Omental fat pad (tissue), 3 donors: ENCODE measurements at regions not wholly inside any gene's neighbourhood (a gene's known extent, or its start where the extent isn't known, plus 50 kb on each side); places are given as distances from the start of the nearest gene placed in this dataset.

Experiments
- ATAC-seq: fragments of 150-250 bp; one replicate; pipeline ENCODE4 v1.9.1; 2016; ENCODE audit warnings: mild to moderate bottlenecking, moderate library complexity; ENCODE audit not compliant: low FRiP score
- DNase-seq: peaks from one replicate; pipeline ENCODE4 v3.0.0-alpha.2; 2019; ENCODE audit warnings: low spot score
- TF ChIP-seq, protein P1 (sequence below), 3 donors: fragments of 450-650 bp; IDR thresholded peaks; one replicate each; pipeline ENCODE4 v1.5.1; 2016 to 2017; ENCODE audit warnings: antibody characterized with exemption in 3 of 3, mild to moderate bottlenecking in 3 of 3, moderate library complexity in 2 of 3

DNA sequence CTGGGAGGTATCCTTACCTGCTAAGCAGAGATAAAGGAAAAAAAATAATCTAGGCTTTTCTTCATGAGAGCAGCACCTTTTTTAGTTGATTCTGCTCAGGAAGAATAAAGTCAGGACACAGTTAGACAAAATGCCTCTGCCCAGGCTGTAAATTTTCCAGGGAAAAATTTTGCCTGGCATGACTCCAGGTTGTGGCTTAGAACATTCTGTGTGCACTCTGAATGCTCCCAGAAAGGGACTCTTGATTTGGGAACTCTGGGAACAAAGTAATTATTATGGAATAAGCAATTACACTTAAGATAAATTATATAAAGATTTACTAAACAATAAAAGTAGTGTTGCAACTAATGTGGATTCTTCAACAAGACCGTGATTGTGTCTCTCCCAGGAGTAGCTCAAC lies 826.2 kb upstream of the TENM3 start:
- DNase-seq = no peak
- ATAC-seq = no peak
- TF ChIP-seq, protein P1, sequence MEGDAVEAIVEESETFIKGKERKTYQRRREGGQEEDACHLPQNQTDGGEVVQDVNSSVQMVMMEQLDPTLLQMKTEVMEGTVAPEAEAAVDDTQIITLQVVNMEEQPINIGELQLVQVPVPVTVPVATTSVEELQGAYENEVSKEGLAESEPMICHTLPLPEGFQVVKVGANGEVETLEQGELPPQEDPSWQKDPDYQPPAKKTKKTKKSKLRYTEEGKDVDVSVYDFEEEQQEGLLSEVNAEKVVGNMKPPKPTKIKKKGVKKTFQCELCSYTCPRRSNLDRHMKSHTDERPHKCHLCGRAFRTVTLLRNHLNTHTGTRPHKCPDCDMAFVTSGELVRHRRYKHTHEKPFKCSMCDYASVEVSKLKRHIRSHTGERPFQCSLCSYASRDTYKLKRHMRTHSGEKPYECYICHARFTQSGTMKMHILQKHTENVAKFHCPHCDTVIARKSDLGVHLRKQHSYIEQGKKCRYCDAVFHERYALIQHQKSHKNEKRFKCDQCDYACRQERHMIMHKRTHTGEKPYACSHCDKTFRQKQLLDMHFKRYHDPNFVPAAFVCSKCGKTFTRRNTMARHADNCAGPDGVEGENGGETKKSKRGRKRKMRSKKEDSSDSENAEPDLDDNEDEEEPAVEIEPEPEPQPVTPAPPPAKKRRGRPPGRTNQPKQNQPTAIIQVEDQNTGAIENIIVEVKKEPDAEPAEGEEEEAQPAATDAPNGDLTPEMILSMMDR (IDR thresholded peaks at IDR 0.05) = no peak

DNA sequence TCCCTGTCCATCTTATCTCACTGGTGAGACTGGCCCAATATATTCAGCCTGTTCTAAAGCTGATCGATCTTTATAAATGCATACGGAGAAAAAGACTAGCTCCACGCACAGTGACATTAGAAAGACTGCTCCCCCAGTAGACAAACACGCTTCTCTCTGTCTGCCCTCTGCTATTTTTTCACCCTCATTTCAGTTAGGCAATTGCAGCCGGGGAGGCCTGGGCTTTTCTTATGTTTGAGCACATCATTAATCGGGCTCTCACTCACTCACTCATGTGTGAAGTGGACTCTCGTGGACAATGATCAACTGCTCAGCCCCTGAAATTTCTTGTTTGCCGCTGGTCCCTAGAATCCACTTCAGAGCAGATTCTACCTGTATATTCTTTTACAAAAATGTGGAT lies 824.7 kb upstream of the TENM3 start:
- ATAC-seq (no peak), DNase-seq (no peak)
- TF ChIP-seq, protein P1 (IDR thresholded peaks at IDR 0.05) = no peak

DNA sequence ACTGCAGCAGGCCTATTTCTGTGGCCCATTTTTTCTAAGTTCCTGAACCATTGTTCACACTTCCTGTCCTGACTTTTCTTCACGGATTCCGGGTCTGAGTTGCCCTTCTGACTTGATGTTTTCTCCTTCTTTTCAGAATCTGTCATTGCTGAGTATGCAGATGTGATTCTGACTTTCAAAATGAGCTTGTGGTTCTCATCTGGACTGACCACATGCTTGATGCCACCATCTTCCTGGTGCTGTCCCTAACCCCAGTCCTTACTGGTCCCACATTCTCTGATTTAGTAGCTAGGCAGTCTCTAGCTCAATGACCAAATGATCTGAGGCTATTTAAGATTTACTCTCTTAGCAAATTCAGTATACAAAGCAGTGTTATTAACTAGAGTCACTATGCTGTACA lies 822.3 kb upstream of the TENM3 start:
- DNase-seq = no peak
- ATAC-seq = no peak
- TF ChIP-seq, protein P1 (IDR thresholded peaks at IDR 0.05) = no peak

DNA sequence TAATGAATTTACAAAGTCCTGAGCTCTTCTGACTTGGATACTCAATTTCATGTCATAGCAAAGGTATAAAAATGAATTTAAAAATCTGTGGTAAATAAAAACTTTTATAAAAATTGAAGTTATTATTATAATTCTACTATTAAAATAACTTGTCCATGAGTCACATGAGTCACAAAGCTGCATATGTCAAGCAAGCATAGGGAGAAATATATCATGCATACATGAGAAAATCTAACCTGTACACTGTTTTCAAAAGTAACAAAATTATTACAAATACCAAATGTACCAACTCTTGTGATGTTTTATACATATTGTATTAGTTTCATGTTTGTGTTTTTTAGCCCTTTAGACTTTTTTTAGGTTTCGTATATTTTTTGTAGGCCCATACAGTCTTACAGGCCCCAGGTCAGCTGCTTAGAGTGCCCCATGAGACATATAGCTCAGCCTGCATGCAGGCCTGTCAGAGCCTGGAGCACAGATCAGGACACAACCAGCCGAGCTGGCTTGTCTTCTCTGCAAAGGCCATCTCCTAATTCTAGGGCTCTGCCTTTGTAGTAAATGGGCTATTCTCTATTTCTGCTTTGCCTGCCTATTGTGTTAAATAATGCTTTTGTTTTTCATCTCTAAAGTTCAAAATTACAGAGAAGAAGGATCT lies 818.7 kb upstream of the TENM3 start:
- ATAC-seq = no peak
- no peak for DNase-seq
- TF ChIP-seq, protein P1 (IDR thresholded peaks at IDR 0.05) = no peak

DNA sequence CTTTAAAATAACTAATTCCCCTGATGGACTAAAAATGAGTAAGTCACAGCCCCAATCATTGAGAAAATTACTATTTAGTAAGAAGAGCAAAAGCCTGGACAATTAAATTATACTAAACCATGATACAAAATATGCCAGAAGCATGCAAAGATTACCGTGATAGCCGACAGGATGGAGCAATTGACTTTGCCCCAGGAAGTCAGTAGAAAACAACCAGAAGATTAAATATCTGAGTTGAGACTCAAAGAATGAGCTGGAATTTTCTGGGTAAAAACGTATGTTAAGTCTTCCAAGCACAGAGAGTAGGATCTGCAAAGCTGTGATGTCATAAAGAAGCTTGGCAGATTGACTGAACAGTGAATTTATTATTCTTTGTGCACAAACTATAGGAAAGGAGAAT lies 816.1 kb upstream of the TENM3 start:
- DNase-seq = no peak
- TF ChIP-seq, protein P1 (IDR thresholded peaks at IDR 0.05) = no peak
- no peak for ATAC-seq

DNA sequence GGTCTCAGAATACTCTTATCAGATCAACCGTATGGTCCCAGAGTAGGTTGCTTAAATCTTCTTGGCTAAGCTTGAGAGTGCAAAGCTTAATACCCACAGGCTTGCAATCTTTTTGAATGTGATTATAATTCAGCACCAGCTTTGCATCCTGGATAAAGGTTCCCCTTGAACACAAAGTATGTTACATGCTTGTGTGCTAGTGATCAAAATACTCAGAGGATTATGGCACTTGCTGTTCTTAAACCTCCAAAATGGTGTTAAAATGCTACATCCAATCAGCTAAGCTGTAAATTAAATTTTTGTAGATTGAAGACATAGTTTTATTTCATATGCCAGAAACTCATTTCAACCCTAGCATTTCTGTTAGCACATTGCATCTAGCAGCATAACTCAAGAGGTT lies 812.2 kb upstream of the TENM3 start:
- DNase-seq = no peak
- TF ChIP-seq, protein P1 (IDR thresholded peaks at IDR 0.05) = no peak
- no peak for ATAC-seq

DNA sequence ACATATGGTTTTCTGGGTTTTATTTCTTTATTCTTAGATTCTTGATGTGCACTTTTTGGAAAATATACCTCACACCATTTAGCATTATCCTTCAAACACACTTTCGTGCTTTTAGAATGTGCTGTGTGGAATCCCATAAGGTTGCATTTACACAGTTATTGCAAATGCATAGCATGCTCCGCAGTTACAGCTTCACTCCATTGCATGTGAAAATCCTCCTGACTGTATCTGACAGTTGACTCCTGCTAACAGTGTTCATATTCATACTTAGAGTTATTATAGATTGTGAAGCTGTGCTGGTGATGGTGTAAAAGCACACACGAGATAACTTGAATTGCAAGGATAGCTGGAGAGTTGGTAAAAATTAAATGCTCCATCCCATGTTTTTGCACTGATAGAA lies 811.5 kb upstream of the TENM3 start:
- DNase-seq (no peak), ATAC-seq (no peak)
- TF ChIP-seq, protein P1 (IDR thresholded peaks at IDR 0.05) = no peak
